ENCODE measurements at regions not wholly inside any gene's neighbourhood (a gene's known extent, or its start where the extent isn't known, plus 50 kb on each side); places are given as distances from the start of the nearest gene placed in this dataset.

DNA sequence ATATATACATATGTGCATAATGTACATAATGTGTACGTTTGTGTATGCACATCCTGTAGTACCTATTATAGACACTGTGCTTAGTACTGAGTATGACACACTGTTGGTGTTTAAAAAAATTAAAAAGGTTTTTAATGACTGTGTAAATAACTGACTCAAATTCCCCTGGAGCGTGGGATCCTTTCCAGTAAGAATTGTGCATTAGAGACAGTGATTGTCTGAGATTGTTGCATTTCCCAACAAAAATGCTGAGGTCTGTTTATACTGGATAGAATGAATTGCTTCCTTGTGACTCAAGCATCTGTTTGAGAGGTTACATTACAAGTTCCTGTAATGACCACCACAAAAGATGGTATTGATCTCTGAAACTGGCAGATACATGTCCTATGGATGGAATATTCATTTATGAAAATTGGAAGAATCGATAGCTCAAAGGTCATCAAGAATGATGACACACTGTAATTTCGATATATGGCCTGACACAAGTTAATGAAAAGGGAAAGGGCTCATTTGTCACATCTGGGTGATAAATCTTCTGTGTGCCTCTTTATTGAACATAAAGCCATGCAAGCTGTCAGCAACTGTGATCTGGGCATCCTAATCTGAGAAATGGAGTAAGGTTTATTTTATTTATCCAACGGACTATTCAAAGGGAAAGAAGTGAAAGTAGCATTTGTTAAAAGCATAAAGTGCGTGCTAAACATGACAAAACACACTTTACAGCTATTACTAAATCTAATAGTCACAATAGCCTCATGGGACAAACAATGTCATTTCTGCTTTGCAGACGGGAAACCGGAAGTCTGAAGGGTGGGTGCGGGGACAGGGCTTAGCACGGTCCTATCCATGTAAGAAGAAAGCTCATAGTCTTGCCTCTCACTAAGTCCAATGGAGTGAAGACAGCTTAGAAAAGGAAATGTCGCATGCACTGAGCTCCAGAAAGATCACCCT, 228.8 kb downstream of the CDH11 start:
- no peaks in the 10 kb centered on the region for H3K4me1 Mint-ChIP-seq
- POLR2A ChIA-PET, result no interaction called here
- no peak overlapping the region for H3K4me3 Mint-ChIP-seq
- ATAC-seq (ENCODE audit: low read depth), result no peak
- H3K36me3 Mint-ChIP-seq, result no peaks in the 10 kb centered on the region
- no peaks in the 10 kb centered on the region for H3K27me3 Mint-ChIP-seq
- H3K9me3 Mint-ChIP-seq, result peaks cover 9% of the 10 kb centered on the region
- DNase-seq, result no peak
- no peak overlapping the region for H3K27ac Mint-ChIP-seq

DNA sequence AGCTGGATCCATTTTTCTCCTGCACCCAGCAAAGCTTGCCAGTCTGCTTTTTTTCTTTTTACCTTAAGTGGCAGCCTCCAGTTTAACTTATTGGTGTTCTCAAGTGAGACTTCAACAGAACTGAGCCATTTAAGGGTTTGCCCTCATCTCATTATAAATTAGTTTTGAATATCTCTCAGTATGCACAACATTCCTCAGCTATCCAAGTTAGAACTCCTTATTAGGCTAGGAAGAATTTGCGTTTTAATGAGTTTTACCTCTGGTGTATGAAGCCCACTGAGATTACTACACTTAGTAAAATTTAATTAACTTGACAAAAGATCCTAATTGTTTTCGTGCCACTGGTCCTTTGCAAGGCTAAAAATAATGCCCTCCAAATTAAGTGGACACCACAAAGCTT, 232.4 kb downstream of the CDH11 start:
- ATAC-seq (ENCODE audit: low read depth) (no peak), DNase-seq (no peak)
- no peaks in the 10 kb centered on the region for H3K4me1 Mint-ChIP-seq
- H3K9me3 Mint-ChIP-seq, result peaks cover 10% of the 10 kb centered on the region
- POLR2A ChIA-PET, result no interaction called here
- H3K27me3 Mint-ChIP-seq, result no peaks in the 10 kb centered on the region
- H3K4me3 Mint-ChIP-seq, result no peak overlapping the region
- H3K36me3 Mint-ChIP-seq, result no peaks in the 10 kb centered on the region
- no peak overlapping the region for H3K27ac Mint-ChIP-seq

DNA sequence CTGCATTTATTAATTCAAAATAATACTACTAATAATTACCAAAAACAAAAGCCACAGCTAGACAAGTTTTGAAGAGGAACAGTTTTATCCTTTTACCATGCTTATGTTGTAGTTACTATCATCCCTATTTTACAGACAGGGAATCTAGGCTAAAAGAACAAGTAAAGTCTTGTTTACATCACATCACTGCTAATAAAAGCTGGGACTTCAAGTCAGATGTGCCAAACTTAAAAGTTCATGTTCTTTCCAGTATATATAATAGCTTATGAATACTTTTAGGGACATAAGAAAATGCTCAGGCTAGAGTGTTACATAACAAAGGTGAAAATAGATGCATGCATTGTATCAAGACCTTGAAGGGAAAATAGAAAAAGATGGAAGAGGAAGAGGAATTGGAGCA, 234.2 kb downstream of the CDH11 start:
- ATAC-seq (ENCODE audit: low read depth) (no peak), DNase-seq (no peak)
- Mint-ChIP-seq H3K36me3 (no peaks in the 10 kb centered on the region), H3K9me3 (peaks cover 5% of the 10 kb centered on the region), H3K4me3 (no peak overlapping the region), H3K27me3 (no peaks in the 10 kb centered on the region), H3K27ac (no peak overlapping the region), H3K4me1 (no peaks in the 10 kb centered on the region)
- POLR2A ChIA-PET, result no interaction called here

DNA sequence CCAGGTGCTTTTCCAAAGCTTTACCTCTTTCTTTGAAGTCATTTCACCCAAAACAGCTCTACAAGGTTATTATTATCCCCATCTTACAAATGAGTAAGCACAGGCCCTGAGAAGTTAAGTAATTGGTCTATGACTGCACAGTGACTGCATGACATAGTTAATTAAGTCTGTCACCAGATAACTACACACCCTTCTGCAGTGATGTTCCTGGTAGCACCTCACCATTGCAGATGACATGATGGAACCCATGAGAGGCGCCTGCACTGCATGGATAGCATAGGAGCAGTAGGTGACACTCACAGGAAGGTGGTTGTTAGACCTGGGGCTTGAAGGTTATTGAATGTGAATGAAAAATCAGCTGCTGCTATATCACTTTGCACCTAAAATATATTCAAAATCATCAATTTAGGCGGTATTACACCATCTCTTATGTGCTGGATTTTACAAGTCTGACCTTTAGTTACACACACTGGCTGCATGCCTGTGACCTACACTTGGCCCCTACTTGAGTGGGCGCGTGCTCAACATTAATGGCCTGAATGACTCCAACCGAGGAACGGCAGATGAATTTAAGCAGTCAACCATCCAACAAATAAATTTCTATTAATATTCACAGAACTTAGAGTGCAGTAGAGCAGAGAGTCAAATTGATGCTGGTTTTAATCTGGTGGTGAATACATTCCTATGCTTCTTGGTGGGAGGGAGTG, 239.6 kb downstream of the CDH11 start:
- POLR2A ChIA-PET, result no interaction called here
- ATAC-seq (ENCODE audit: low read depth) (no peak), DNase-seq (no peak)
- Mint-ChIP-seq H3K27ac (no peak overlapping the region), H3K27me3 (no peaks in the 10 kb centered on the region), H3K4me3 (no peak overlapping the region), H3K9me3 (peaks cover 3% of the 10 kb centered on the region), H3K36me3 (no peaks in the 10 kb centered on the region), H3K4me1 (no peaks in the 10 kb centered on the region)

DNA sequence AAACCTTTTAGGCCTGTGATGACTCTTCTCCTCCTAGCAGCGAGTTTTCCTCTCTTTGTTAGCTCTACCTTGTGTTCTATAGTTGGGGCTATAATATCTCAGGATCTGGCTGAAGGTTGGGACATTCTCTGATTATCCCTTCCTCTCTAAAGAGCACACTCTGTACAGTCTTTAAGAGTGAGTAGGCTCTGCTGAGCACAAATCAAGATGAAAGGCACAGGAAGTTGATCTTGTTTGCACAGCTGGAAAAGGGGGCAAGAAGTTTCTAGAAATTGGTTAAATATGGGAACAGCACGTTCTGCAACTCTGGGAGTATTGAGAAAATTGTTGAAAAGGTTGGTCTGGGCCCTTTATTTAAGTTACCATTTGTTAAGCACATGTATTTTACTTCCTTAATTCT, 240.9 kb downstream of the CDH11 start:
- DNase-seq (no peak), ATAC-seq (ENCODE audit: low read depth) (no peak)
- Mint-ChIP-seq H3K4me3 (no peak overlapping the region), H3K9me3 (peaks cover 7% of the 10 kb centered on the region), H3K27me3 (no peaks in the 10 kb centered on the region), H3K27ac (no peak overlapping the region), H3K4me1 (no peaks in the 10 kb centered on the region), H3K36me3 (no peaks in the 10 kb centered on the region)
- POLR2A ChIA-PET, result no interaction called here

DNA sequence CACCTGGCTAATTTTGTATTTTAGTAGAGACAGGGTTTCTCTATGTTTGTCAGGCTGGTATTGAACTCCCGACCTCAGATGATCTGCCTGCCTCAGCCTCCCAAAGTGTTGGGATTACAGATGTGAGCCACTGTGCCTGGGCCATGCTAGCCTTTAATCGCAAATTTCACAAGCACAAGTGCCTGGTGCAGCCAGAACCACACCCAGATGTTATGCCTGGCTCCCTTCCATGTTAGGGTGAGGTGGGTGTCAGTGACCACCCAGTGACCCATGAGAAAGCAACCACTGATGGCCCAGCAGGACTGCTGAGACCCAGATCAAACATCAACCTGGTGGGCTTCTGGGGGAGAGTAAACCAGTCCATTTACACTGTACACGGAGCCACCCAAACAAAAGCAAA, 241.9 kb downstream of the CDH11 start:
- Mint-ChIP-seq H3K4me3 (no peak overlapping the region), H3K9me3 (peaks cover 9% of the 10 kb centered on the region), H3K27me3 (no peaks in the 10 kb centered on the region), H3K36me3 (no peaks in the 10 kb centered on the region), H3K4me1 (no peaks in the 10 kb centered on the region), H3K27ac (no peak overlapping the region)
- DNase-seq (no peak), ATAC-seq (ENCODE audit: low read depth) (no peak)
- POLR2A ChIA-PET, result no interaction called here

DNA sequence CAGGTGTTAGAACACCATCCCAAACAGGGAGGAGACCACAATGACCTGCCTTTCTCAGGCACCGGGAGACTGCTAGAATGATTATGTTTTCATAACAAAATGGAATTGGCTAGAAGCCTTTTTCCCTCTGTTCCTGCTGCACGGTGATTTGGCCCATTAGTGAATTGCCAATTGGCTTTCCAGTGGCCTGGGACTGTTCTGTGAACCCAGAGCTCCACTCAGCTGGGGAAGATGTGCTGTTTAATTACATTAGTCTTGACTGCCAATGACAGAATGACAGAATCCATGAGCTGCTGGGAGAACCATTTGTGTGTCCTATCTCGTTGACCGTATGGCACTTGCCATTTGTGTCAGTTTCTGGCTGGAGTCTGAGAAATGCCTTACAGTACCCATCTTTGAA, 242.9 kb downstream of the CDH11 start:
- Mint-ChIP-seq H3K36me3 (no peaks in the 10 kb centered on the region), H3K4me3 (no peak overlapping the region), H3K4me1 (no peaks in the 10 kb centered on the region), H3K27me3 (no peaks in the 10 kb centered on the region), H3K9me3 (peaks cover 7% of the 10 kb centered on the region), H3K27ac (no peak overlapping the region)
- DNase-seq (no peak), ATAC-seq (ENCODE audit: low read depth) (no peak)
- POLR2A ChIA-PET, result no interaction called here

DNA sequence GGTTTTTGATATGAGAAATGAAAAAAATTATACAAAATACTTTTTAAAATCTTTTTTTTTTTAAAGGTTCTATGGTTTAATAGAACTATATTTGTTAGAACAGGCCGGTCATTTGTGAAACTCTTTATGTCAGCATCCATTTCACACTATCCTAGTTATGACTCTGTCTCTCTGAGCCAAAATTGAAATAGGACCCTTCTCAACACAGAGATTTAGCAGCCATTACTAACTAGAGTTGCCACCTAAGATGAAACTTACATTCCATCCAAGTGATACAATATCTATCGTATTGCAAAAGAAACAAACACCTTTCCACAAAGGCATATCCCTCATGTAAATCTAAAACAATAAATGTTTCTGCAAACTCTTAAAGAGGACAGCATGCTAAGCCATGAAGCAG, 249.8 kb downstream of the CDH11 start:
- ATAC-seq (ENCODE audit: low read depth) (no peak), DNase-seq (no peak)
- Mint-ChIP-seq H3K36me3 (no peaks in the 10 kb centered on the region), H3K9me3 (peaks cover 12% of the 10 kb centered on the region), H3K4me1 (no peaks in the 10 kb centered on the region), H3K4me3 (no peak overlapping the region), H3K27ac (no peak overlapping the region), H3K27me3 (no peaks in the 10 kb centered on the region)
- POLR2A ChIA-PET, result no interaction called here

DNA sequence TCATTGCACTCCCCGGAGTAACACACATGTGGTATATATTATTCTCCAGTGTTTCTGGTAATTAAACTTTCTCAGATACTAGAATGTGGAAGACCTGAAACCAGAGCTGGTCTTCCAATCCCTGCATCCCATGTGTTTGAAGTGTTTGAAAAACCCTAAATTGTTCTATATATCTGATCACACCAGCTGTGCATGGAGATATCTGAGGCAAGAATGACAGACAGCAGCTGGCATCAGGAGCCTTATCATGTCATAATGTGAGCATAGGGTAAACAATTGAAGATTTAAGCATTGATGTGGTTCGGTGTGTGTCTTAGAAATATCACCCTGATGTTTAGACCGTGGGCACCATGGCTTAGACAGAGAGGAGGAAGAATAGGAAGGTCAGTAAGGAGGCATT, 251.0 kb downstream of the CDH11 start:
- DNase-seq (no peak), ATAC-seq (ENCODE audit: low read depth) (no peak)
- no peaks in the 10 kb centered on the region for H3K4me1 Mint-ChIP-seq
- H3K27me3 Mint-ChIP-seq, result no peaks in the 10 kb centered on the region
- peaks cover 9% of the 10 kb centered on the region for H3K9me3 Mint-ChIP-seq
- no peaks in the 10 kb centered on the region for H3K36me3 Mint-ChIP-seq
- H3K27ac Mint-ChIP-seq, result no peak overlapping the region
- POLR2A ChIA-PET, result no interaction called here
- no peak overlapping the region for H3K4me3 Mint-ChIP-seq

DNA sequence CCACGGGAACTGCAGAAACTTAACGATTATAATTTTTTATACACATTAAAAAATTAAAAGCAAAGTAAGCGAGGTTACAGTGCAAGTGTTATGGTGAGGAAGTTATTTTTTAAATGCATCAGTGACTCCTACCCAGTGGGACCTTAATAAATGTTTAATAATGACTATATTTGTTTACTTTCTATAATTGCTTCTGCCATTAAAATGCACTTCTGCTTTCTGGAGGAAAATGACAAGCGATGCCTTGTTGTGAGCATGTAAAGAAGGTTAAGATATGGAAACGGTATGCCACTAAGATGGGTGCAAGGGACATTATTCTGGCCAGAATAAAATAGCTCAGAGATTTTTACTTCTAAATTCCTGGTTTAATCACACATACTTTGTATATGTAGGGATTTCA, 252.1 kb downstream of the CDH11 start:
- POLR2A ChIA-PET, result no interaction called here

DNA sequence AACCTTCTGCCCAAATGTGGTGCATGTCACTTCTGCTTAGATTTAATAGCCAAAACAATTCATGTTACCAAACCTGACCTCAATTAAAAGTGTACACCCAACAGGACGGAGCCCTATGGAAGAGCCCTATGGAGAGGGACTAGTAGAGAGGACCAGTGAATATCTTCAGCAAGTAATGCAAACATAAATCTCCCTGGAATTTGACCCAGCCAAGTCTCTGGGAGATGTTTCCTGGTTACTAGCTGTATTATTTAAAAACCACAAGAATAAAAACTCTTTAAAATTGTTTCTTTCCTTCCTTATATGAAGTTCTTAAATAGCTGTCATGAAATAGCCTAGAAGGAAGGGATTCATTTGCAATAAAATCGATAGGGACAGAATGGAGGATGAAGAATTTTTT, 255.8 kb downstream of the CDH11 start:
- no peak overlapping the region for H3K27ac Mint-ChIP-seq

More for the DNA sequence above, 252.1 kb downstream of the CDH11 start:
- Mint-ChIP-seq H3K4me3 (no peak overlapping the region), H3K4me1 (no peaks in the 10 kb centered on the region), H3K27ac (no peak overlapping the region), H3K36me3 (no peaks in the 10 kb centered on the region), H3K9me3 (peaks cover 7% of the 10 kb centered on the region), H3K27me3 (no peaks in the 10 kb centered on the region)
- ATAC-seq (ENCODE audit: low read depth) (no peak), DNase-seq (no peak)

DNA sequence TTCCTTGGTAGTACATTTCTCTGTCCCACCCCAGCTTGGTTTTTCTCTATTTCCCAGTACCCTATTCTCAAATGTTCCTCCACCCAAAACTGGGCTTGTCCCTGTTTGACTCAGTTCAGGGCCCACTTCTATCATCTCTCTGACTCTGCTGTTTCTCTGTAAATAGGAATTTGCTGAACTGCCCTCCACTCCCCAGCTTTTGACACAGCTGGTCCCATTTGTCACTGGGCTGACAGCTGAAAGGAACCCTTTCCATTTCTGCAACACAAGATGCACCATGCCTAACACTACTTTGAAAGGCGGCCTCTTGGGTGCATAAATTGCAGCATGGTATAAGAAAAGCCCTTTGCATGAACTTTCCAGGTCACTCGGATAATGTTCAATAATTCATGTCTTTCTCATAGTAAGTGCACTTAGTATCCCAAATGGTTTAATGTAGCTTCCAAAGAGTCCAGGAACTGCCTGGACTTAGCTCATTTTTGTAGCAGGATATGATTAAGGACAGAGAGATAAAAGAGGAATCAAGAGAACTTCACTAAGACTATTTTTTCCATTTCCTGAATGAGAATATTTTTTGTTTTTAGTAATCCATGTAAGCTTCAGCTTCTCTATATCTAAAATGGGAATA, 256.7 kb downstream of the CDH11 start:
- Mint-ChIP-seq H3K36me3 (no peaks in the 10 kb centered on the region), H3K4me1 (no peaks in the 10 kb centered on the region), H3K9me3 (peaks cover 10% of the 10 kb centered on the region), H3K4me3 (no peak overlapping the region), H3K27me3 (no peaks in the 10 kb centered on the region), H3K27ac (no peak overlapping the region)
- POLR2A ChIA-PET, result no interaction called here
- ATAC-seq (ENCODE audit: low read depth), result no peak
- DNase-seq, result no peak

More for the DNA sequence above, 255.8 kb downstream of the CDH11 start:
- Mint-ChIP-seq H3K36me3 (no peaks in the 10 kb centered on the region), H3K4me1 (no peaks in the 10 kb centered on the region), H3K9me3 (peaks cover 7% of the 10 kb centered on the region), H3K4me3 (no peak overlapping the region), H3K27me3 (no peaks in the 10 kb centered on the region)
- no peak for ATAC-seq (ENCODE audit: low read depth)
- DNase-seq, result no peak
- POLR2A ChIA-PET, result no interaction called here

DNA sequence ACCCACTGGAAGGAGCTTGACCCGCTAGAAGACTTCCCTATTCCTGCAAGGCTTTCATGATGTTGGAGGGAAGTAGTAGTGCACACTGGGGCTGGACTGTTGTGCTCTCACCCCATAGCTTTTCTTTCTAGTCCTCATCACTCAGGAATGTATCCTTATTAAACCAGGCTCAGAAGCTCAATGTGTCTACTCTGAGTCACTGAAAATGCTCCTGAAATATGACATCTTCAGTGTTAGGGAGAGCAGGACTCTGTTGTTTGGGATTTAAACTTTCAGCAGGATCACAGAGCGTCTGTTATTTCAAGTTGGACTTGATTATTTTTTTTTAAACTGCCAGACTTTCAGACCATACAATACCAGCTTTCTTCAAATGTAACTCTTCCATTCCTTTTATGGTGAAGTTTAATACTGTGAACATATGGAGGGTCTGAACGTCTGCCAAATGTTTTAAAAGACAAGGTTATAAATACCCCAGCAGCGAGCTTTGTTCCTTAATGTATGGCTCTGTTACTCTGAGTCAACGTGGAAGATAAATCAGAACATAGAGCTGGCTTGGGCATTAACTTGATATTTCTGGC, 257.5 kb downstream of the CDH11 start:
- H3K9me3 Mint-ChIP-seq, result peaks cover 10% of the 10 kb centered on the region
- no peaks in the 10 kb centered on the region for H3K36me3 Mint-ChIP-seq
- no peaks in the 10 kb centered on the region for H3K4me1 Mint-ChIP-seq
- no peaks in the 10 kb centered on the region for H3K27me3 Mint-ChIP-seq
- ATAC-seq (ENCODE audit: low read depth) (no peak), DNase-seq (no peak)
- POLR2A ChIA-PET, result no interaction called here
- H3K4me3 Mint-ChIP-seq, result no peak overlapping the region
- H3K27ac Mint-ChIP-seq, result no peak overlapping the region
